WTC11 (cell line): ENCODE measurements at regions not wholly inside any gene's neighbourhood (a gene's known extent, or its start where the extent isn't known, plus 50 kb on each side); places are given as distances from the start of the nearest gene placed in this dataset.

ENCODE experiments used
- ATAC-seq: fragments of 200-7000 bp; cut with Tn5 transposase; 2 replicates; pipeline ENCODE4 v1.10.0; 2021; ENCODE audit warnings: mild to moderate bottlenecking, moderate library complexity
- CTCF ChIA-PET: fragments of 300-600 bp; sonication (Branson Sonifier 250); formaldehyde crosslinking; loops from one replicate; lab custom pipeline; 2021; ENCODE audit warnings: antibody characterized with exemption; lab: Charles Lee
- POLR2A ChIA-PET: fragments of 350-600 bp; sonication (Branson Sonifier 250); formaldehyde crosslinking; loops from one replicate; lab custom pipeline; 2021; ENCODE audit warnings: antibody characterized with exemption; lab: Charles Lee
- DNase-seq: peaks from one replicate; pipeline ENCODE4 v3.0.0; 2021; ENCODE audit warnings: low spot score
- H3K27ac Mint-ChIP-seq: 2 replicates; pipeline ENCODE4 v1.8.0; 2021; ENCODE audit warnings: mixed read lengths
- H3K27me3 Mint-ChIP-seq: 2 replicates; pipeline ENCODE4 v1.8.0; 2021; ENCODE audit warnings: low read depth, mild to moderate bottlenecking, moderate library complexity, mixed read lengths
- H3K36me3 Mint-ChIP-seq: 2 replicates; pipeline ENCODE4 v1.8.0; 2021; ENCODE audit warnings: mixed read lengths
- H3K4me1 Mint-ChIP-seq: 2 replicates; pipeline ENCODE4 v1.8.0; 2022; ENCODE audit warnings: mixed read lengths
- H3K4me3 Mint-ChIP-seq: 2 replicates; pipeline ENCODE4 v1.8.0; 2021; ENCODE audit warnings: mild to moderate bottlenecking, moderate library complexity, mixed read lengths
- H3K9me3 Mint-ChIP-seq: 2 replicates; pipeline ENCODE4 v1.8.0; 2021; ENCODE audit warnings: mixed read lengths
- AR ChIP-seq: fragments of 250-450 bp; sonication (Bioruptor Pico); IDR thresholded peaks from 2 replicates; pipeline ENCODE4 v1.9.0; 2021; ENCODE audit warnings: mild to moderate bottlenecking
- ARID4B ChIP-seq: sonication (generic); formaldehyde crosslinking; IDR thresholded peaks from 2 replicates; pipeline ENCODE4 v1.8.0; 2023; ENCODE audit warnings: missing genetic modification reagents, mild to moderate bottlenecking, borderline replicate concordance
- E2F5 ChIP-seq: sonication (generic); formaldehyde crosslinking; IDR thresholded peaks from 2 replicates; pipeline ENCODE4 v1.8.1; 2022; ENCODE audit warnings: mild to moderate bottlenecking, moderate library complexity, missing genetic modification reagents
- GRHL2 ChIP-seq: fragments of 250-450 bp; sonication (Bioruptor Pico); IDR thresholded peaks from 2 replicates; pipeline ENCODE4 v1.8.0; 2022; ENCODE audit warnings: mild to moderate bottlenecking, moderate library complexity; ENCODE audit not compliant: insufficient replicate concordance, severe bottlenecking
- HMGA2 ChIP-seq: fragments of 250-450 bp; sonication (Bioruptor Pico); IDR thresholded peaks from 2 replicates; pipeline ENCODE4 v1.4.0; 2021; ENCODE audit warnings: mild to moderate bottlenecking, moderate library complexity
- IRF1 ChIP-seq: sonication (generic); formaldehyde crosslinking; IDR thresholded peaks from 2 replicates; pipeline ENCODE4 v1.8.0; 2023; ENCODE audit warnings: missing genetic modification reagents
- PREB ChIP-seq: sonication (generic); formaldehyde crosslinking; IDR thresholded peaks from 2 replicates; pipeline ENCODE4 v1.8.1; 2022; ENCODE audit warnings: mild to moderate bottlenecking, missing genetic modification reagents, moderate library complexity, borderline replicate concordance
- PRRX2 ChIP-seq: fragments of 250-450 bp; sonication (Bioruptor Pico); IDR thresholded peaks from 2 replicates; pipeline ENCODE4 v1.8.0; 2021; ENCODE audit warnings: mild to moderate bottlenecking
- TEAD4 ChIP-seq: sonication (generic); formaldehyde crosslinking; IDR thresholded peaks from 2 replicates; pipeline ENCODE4 v1.8.0; 2022; ENCODE audit warnings: mild to moderate bottlenecking, missing genetic modification reagents
- USF2 ChIP-seq: sonication (generic); formaldehyde crosslinking; IDR thresholded peaks from 2 replicates; pipeline ENCODE4 v1.8.1; 2023; ENCODE audit warnings: mild to moderate bottlenecking, missing genetic modification reagents, moderate library complexity
- ZBTB21 ChIP-seq: sonication (generic); formaldehyde crosslinking; IDR thresholded peaks from 2 replicates; pipeline ENCODE4 v1.8.1; 2023; ENCODE audit warnings: mild to moderate bottlenecking, missing genetic modification reagents, borderline replicate concordance
- ZNF425 ChIP-seq: fragments of 250-450 bp; sonication (Bioruptor Pico); conservative IDR thresholded peaks from 2 replicates; pipeline ENCODE4 v1.9.0; 2021; ENCODE audit warnings: mild to moderate bottlenecking
- ZNF512 ChIP-seq: sonication (generic); formaldehyde crosslinking; IDR thresholded peaks from 2 replicates; pipeline ENCODE4 v1.8.1; 2022; ENCODE audit warnings: missing genetic modification reagents, borderline replicate concordance

GRCh38 chr2:381181-381580 is 93.3 kb upstream of the ALKAL2 start:
- H3K9me3 Mint-ChIP-seq, result peaks cover 21% of the 10 kb centered on the region
- no peak for DNase-seq

GRCh38 chr2:380772-381171 is 92.9 kb upstream of the ALKAL2 start:
- no peak overlapping the region for H3K27ac Mint-ChIP-seq
- POLR2A ChIA-PET, result no interaction called here
- CTCF ChIA-PET, result interaction anchor here (1.2 kb wide), 1 partner anchor 90 kb away, joined by 3 read pairs; no protein-coding TSS in a partner anchor
- peaks cover 10% of the 10 kb centered on the region; the same call in 1 of the 2 replicates for H3K27me3 Mint-ChIP-seq
- no peak for TF ChIP-seq ZNF512 (CRISPR knock-in tag)
- TF ChIP-seq IRF1 (CRISPR knock-in tag), result no peak
- no peak for TF ChIP-seq E2F5 (CRISPR knock-in tag)
- TF ChIP-seq ARID4B, result no peak
- TF ChIP-seq HMGA2 (CRISPR knock-in tag), result no peak
- TF ChIP-seq ZBTB21 (CRISPR knock-in tag), result no peak
- TF ChIP-seq TEAD4 (CRISPR knock-in tag), result no peak
- TF ChIP-seq AR (CRISPR knock-in tag), result no peak
- TF ChIP-seq PRRX2 (CRISPR knock-in tag), result no peak
- TF ChIP-seq PREB (CRISPR knock-in tag), result no peak
- TF ChIP-seq GRHL2 (CRISPR knock-in tag), result no peak
- H3K4me3 Mint-ChIP-seq, result no peak overlapping the region
- peaks cover 21% of the 10 kb centered on the region for H3K9me3 Mint-ChIP-seq
- H3K36me3 Mint-ChIP-seq, result no peaks in the 10 kb centered on the region
- ATAC-seq (no peak), DNase-seq (no peak)
- peaks cover 19% of the 10 kb centered on the region for H3K4me1 Mint-ChIP-seq

More at GRCh38 chr2:381181-381580, 93.3 kb upstream of the ALKAL2 start:
- ChIA-PET CTCF (interaction anchor here (1.2 kb wide), 1 partner anchor 91 kb away, joined by 3 read pairs; no protein-coding TSS in a partner anchor), POLR2A (no interaction called here)
- no peak for ATAC-seq
- Mint-ChIP-seq H3K4me1 (peaks cover 21% of the 10 kb centered on the region), H3K4me3 (no peak overlapping the region), H3K27ac (no peak overlapping the region), H3K27me3 (peaks cover 10% of the 10 kb centered on the region; the same call in 1 of the 2 replicates), H3K36me3 (no peaks in the 10 kb centered on the region)
- TF ChIP-seq ZNF425 (CRISPR knock-in tag), result no peak
- peak; percentile 59 for TF ChIP-seq USF2 (CRISPR knock-in tag)
